HepG2 (cell line): ENCODE measurements at regions not wholly inside any gene's neighbourhood (a gene's known extent, or its start where the extent isn't known, plus 50 kb on each side); places are given as distances from the start of the nearest gene placed in this dataset.
A peak's percentile ranks its signal among the peaks of the same experiment; 100 is the strongest.

Experiments used
- ATAC-seq: fragments of 200-7000 bp; cut with Tn5 transposase; 3 replicates; pipeline ENCODE4 v1.9.1; 2020; ENCODE audit warnings: mild to moderate bottlenecking, moderate library complexity
- BruUV-seq: library from RNA; stranded (reverse); fragments of 400-500 nt; replicated peaks from 2 replicates; lab custom pipeline; 2021; lab: Mats Ljungman, UMichigan
- CTCF ChIA-PET: fragments of 300-600 bp; formaldehyde crosslinking; extraction: SDS; loops from one replicate; lab custom pipeline; 2021; ENCODE audit warnings: low total read pairs, inconsistent platforms, low intra/inter-chr PET ratio; lab: Yijun Ruan, JAX
- POLR2A ChIA-PET: fragments of 350-600 bp; sonication (Branson Sonifier 250); formaldehyde crosslinking; loops from one replicate; lab custom pipeline; 2020; ENCODE audit warnings: antibody characterized with exemption, inconsistent platforms; lab: Yijun Ruan, JAX
- DNase-seq: peaks from one replicate; pipeline ENCODE4 v3.0.0-alpha.2; 2015; ENCODE audit warnings: low spot score
- FAIRE-seq: peaks from 3 replicates; lab custom pipeline; 2011; peaks lifted over from hg19 to GRCh38; lab: Jason Lieb, UNC
- H2AFZ ChIP-seq: one replicate; pipeline ENCODE4 v1.6.1; 2011; ENCODE audit warnings: low read length, inconsistent platforms
- H3K27ac ChIP-seq: fragments of 300-600 bp; 3 replicates; pipeline ENCODE4 v1.8.0; 2011; ENCODE audit warnings: mixed run types, mild to moderate bottlenecking, mixed read lengths, low read length, inconsistent platforms; ENCODE audit not compliant: insufficient read depth; ENCODE audit errors: extremely low read length
- H3K27me3 ChIP-seq, 2 experiments: fragments of 200-600 bp in 1 of 2; 2 replicates in 1 of 2; 3 replicates in 1 of 2; pipeline versions ENCODE4 v1.6.0 to v1.8.0; 2011; ENCODE audit warnings: low read length in 2 of 2, mild to moderate bottlenecking in 2 of 2, moderate library complexity in 2 of 2, inconsistent platforms in 1 of 2; ENCODE audit not compliant: insufficient read depth in 2 of 2, control insufficient read depth in 1 of 2
- H3K36me3 ChIP-seq, 2 experiments: fragments of 200-600 bp in 1 of 2; replicated peaks in 1 of 2; 2 replicates in 1 of 2; 3 replicates in 1 of 2; pipeline versions ENCODE4 v1.5.1 to v1.8.0; 2011; ENCODE audit warnings: low read length in 2 of 2, inconsistent platforms in 1 of 2; ENCODE audit not compliant: insufficient read depth in 2 of 2, control insufficient read depth in 1 of 2
- H3K4me1 ChIP-seq: 2 replicates; pipeline ENCODE4 v1.5.1; 2012; ENCODE audit warnings: low read length, inconsistent platforms; ENCODE audit not compliant: insufficient read depth
- H3K4me2 ChIP-seq: 2 replicates; pipeline ENCODE4 v1.6.0; 2011; ENCODE audit warnings: low read depth, low read length, inconsistent platforms
- H3K4me3 ChIP-seq, 3 experiments: fragments of 200-600 bp in 1 of 3; sonication (generic), shearing (Covaris generic) in 1 of 3; replicated peaks in 1 of 3; 2 replicates each; pipeline ENCODE4 v1.5.1; 2011 to 2016; ENCODE audit warnings: low read length in 3 of 3, inconsistent platforms in 2 of 3, low read depth in 2 of 3, mild to moderate bottlenecking in 2 of 3, control low read depth in 1 of 3, mixed read lengths in 1 of 3; ENCODE audit not compliant: insufficient read depth in 1 of 3
- H3K79me2 ChIP-seq: one replicate; pipeline ENCODE4 v1.6.1; 2011; ENCODE audit warnings: low read length, inconsistent platforms; ENCODE audit not compliant: insufficient read depth
- H3K9ac ChIP-seq: 2 replicates; pipeline ENCODE4 v1.6.0; 2011; ENCODE audit warnings: mild to moderate bottlenecking, low read depth, low read length, inconsistent platforms; ENCODE audit not compliant: insufficient read depth
- H3K9me3 ChIP-seq: 2 replicates; pipeline ENCODE4 v1.5.1; 2012; ENCODE audit warnings: mild to moderate bottlenecking, low read length
- H4K20me1 ChIP-seq: 2 replicates; pipeline ENCODE4 v1.6.0; 2011; ENCODE audit warnings: inconsistent platforms, mild to moderate bottlenecking, low read length, moderate library complexity; ENCODE audit not compliant: insufficient read depth
- GZF1 ChIP-seq: sonication (generic); formaldehyde crosslinking; IDR thresholded peaks from 2 replicates; pipeline ENCODE4 v1.5.1; 2020; ENCODE audit warnings: mild to moderate bottlenecking, missing genetic modification reagents
- YY1 ChIP-seq: IDR thresholded peaks from 2 replicates; pipeline ENCODE4 v1.6.1; 2011; ENCODE audit warnings: low read length, low read depth, moderate library complexity, mild to moderate bottlenecking; ENCODE audit not compliant: insufficient read depth, insufficient replicate concordance
- ZBTB40 ChIP-seq, 2 experiments: fragments of 450-650 bp in 1 of 2; sonication (generic) in 1 of 2; formaldehyde crosslinking in 1 of 2; IDR thresholded peaks; 2 replicates each; pipeline versions ENCODE4 v1.6.1 to v1.8.0; 2016 to 2022; ENCODE audit warnings: antibody characterized with exemption in 1 of 2, mild to moderate bottlenecking in 1 of 2, missing genetic modification reagents in 1 of 2
- ZNF180 ChIP-seq: sonication (generic); formaldehyde crosslinking; IDR thresholded peaks from 2 replicates; pipeline ENCODE4 v1.4.0; 2020; ENCODE audit warnings: low read depth, missing genetic modification reagents, borderline replicate concordance
- WGBS: methylation state at CpG from one replicate; pipeline ENCODE4 v1.1.6; 2017; ENCODE audit warnings: low lambda C conversion rate; 5-methylcytosine and 5-hydroxymethylcytosine counted together
- in situ Hi-C: cut with HindIII; loops from 2 replicates; pipeline ENCODE4 v1.10.0; 2017; ENCODE audit warnings: low pct_unique_long_range_greater_than_20kb; ENCODE audit not compliant: extremely low pct_ligation_motif_present
- intact Hi-C: fragments of 100-400 bp; cut with micrococcal nuclease; formaldehyde crosslinking; loops from one replicate; pipeline ENCODE4 v1.10.0; 2022; ENCODE audit not compliant: unreplicated experiment

GRCh38 chr3:72597756-72598195 is 250.5 kb downstream of the SHQ1 start:
- ATAC-seq (peak; percentile 20; the same call in 1 of the 3 replicates), FAIRE-seq (no peak), DNase-seq (no peak)
- Histone ChIP-seq H3K27me3 (no peaks in the 10 kb centered on the region), H2AFZ (no peak overlapping the region), H3K79me2 (no peaks in the 10 kb centered on the region), H4K20me1 (no peaks in the 10 kb centered on the region), H3K9ac (no peak overlapping the region), H3K36me3 (no peaks in the 10 kb centered on the region), H3K4me1 (peaks cover 54% of the 10 kb centered on the region), H3K9me3 (no peaks in the 10 kb centered on the region), H3K4me3 (no peak overlapping the region), H3K27ac (no peak overlapping the region), H3K4me2 (no peak overlapping the region)
- TF ChIP-seq GZF1 (CRISPR knock-in tag) (peak; percentile 100), ZBTB40 (IDR thresholded peaks at IDR 0.05) (no peak), ZBTB40 (CRISPR knock-in tag; IDR thresholded peaks at IDR 0.05) (no peak), ZNF180 (CRISPR knock-in tag) (no peak), YY1 (peak; percentile 26)
- CTCF ChIA-PET: no interaction called here
- POLR2A ChIA-PET: no interaction called here
- intact Hi-C loops (no loop called here), in situ Hi-C loops (no loop called here)
- no TSS peak for BruUV-seq
- WGBS: 95% methylated on average over 3 of the region's 5 CpGs
